Lower leg skin (tissue), 4 donors: ENCODE measurements at regions not wholly inside any gene's neighbourhood (a gene's known extent, or its start where the extent isn't known, plus 50 kb on each side); places are given as distances from the start of the nearest gene placed in this dataset.
"Not testable (repeated sequence)": the region's sequence is repeated elsewhere in the genome, so short reads cannot be mapped to it uniquely, and the experiment has no call there.

Experiments used
- DNase-seq, 2 donors: peaks; one replicate each; pipeline ENCODE4 v3.0.0-alpha.2; 2019; ENCODE audit warnings: low spot score in 2 of 2
- H3K4me3 ChIP-seq: fragments of 200-600 bp; sonication (generic); 2 replicates; pipeline ENCODE4 v1.5.1; 2017; ENCODE audit warnings: mild to moderate bottlenecking, low read depth; ENCODE audit not compliant: poor library complexity, severe bottlenecking
- CTCF ChIP-seq, 3 donors: fragments of 450-650 bp; IDR thresholded peaks; one replicate each; pipeline ENCODE4 v1.5.1; 2016; ENCODE audit warnings: antibody characterized with exemption in 3 of 3, mild to moderate bottlenecking in 3 of 3, moderate library complexity in 2 of 3
- POLR2A ChIP-seq, 2 donors: fragments of 450-650 bp; IDR thresholded peaks; one replicate each; pipeline ENCODE4 v1.6.1; 2016 to 2017; ENCODE audit warnings: antibody characterized with exemption in 2 of 2, mild to moderate bottlenecking in 1 of 2, moderate library complexity in 1 of 2
- WGBS, 2 donors: methylation state at CpG; one replicate each; pipeline ENCODE4 v1.1.5; 2018; 5-methylcytosine and 5-hydroxymethylcytosine counted together
- intact Hi-C: fragments of 100-400 bp; cut with DNase I; formaldehyde crosslinking; loops from one replicate; pipeline ENCODE4 v1.15.0; 2023; ENCODE audit warnings: low total_unique reads

DNA sequence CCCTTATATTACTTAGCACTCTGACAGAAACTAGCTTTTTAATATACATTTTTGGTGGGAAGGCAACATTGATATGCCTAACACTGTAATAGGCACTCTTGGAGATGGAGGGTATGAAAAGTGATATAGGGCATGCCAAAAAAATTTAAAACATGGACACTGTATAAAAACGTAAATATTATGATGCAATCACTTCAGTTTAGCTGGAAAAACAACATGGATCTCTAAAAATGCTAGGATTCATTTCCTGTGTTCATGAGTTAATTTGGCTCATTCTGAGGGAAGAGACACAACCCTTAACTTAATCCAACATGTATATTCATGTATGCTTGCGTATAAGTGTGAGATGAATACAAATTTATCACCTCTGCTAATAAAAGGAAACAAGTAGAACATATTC lies 157.3 kb upstream of the TFAP2D start:
- no peak for DNase-seq
- intact Hi-C loops = no loop called here
- WGBS, 2 donors = 61 to 77% methylated on average over 2 of the region's 2 CpGs
- TF ChIP-seq POLR2A (IDR thresholded peaks at IDR 0.05) = no peak
- TF ChIP-seq CTCF (IDR thresholded peaks at IDR 0.05) = no peak
- no peak overlapping the region for H3K4me3 ChIP-seq

- intact Hi-C loops = no loop called here
- TF ChIP-seq CTCF (IDR thresholded peaks at IDR 0.05) (no peak), POLR2A (IDR thresholded peaks at IDR 0.05) (no peak)
- 89 to 97% methylated on average over 1 of the region's 1 CpG for WGBS, 2 donors
- no peak for DNase-seq
- no peak overlapping the region for H3K4me3 ChIP-seq
These were observed 148.3 kb upstream of the TFAP2D start for GRCh38 chr6:50565004-50565403.

DNA sequence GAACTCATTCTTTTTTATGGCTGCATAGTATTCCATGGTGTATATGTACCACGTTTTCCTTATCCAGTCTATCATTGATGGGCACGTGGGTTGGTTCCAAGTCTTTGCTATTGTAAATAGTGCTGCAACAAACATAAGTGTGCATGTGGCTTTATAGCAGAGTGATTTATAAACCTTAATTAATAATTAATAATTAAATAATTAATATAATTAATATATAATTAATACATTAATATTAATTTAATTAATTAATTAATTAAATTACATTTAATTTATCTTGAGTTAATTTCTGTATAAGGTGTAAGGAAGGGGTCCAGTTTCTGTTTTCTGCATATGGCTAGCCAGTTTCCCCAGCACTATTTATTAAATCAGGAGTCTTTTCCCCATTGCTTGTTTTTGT lies 142.1 kb upstream of the TFAP2D start:
- 89 to 93% methylated on average over 2 of the region's 2 CpGs for WGBS, 2 donors
- DNase-seq, intact Hi-C loops, H3K4me3 ChIP-seq: not testable (repeated sequence)

DNA sequence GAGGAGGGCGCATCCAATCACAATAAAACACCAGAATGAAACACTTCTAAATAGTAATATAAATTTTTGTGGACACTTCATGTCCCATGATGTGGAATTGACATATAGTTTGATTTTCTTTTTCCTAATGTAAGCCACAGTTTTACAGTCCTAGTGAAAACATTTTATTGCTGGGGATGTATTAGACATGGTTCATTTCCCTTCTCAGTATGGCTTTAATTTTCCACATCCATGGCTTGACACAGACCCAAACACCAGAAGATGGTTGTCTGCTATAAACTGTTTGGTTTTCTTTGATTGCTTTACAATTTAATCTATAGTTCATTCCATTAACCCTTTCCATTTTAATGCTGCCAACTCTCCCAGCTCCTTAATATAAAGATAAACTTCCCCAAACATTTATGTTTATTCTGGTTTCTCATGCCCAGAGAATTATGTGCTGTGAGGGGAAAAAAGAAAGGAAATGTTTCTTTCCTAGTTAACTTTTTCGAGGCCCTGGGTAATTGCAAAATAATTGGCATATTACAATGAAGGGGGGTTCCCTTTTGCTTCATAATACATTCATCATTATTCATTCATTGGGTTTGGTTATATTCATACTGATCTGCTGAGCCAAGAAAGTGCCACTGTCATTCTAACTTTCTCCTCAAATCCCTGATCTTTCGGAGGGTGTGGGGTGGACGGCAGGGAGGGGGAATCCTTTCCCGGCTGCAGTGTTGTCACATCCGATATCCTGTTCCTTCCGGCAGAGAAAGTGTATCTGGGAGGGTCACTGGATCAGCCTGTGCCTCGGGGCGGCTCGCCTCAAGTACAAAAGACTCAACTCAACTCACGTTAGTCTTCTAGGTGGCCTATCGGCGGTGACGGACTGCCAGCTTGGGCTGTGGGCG lies 127.6 kb upstream of the TFAP2D start:
- no peak for DNase-seq
- 69 to 72% methylated on average over 15 of the region's 15 CpGs for whole genome bisulfite sequencing, 2 donors
- TF ChIP-seq CTCF (IDR thresholded peaks at IDR 0.05) (no peak), POLR2A (IDR thresholded peaks at IDR 0.05) (no peak)
- no peak overlapping the region for H3K4me3 ChIP-seq
- intact Hi-C loops = no loop called here

- TF ChIP-seq CTCF (IDR thresholded peaks at IDR 0.05) = no peak
- intact Hi-C loops = no loop called here
- no peak overlapping the region for H3K4me3 ChIP-seq
- WGBS, 2 donors = 73 to 79% methylated on average over 2 of the region's 2 CpGs
- DNase-seq = no peak
These were observed 127.0 kb upstream of the TFAP2D start for GRCh38 chr6:50586331-50586675.

- TF ChIP-seq POLR2A (IDR thresholded peaks at IDR 0.05) (no peak), CTCF (IDR thresholded peaks at IDR 0.05) (no peak)
- intact Hi-C loops = no loop called here
- 80% methylated on average over 5 of the region's 5 CpGs for WGBS, 2 donors
- DNase-seq = no peak
- no peak overlapping the region for H3K4me3 ChIP-seq
These were observed 123.4 kb upstream of the TFAP2D start for GRCh38 chr6:50589751-50590470.
